GM23338 (cell line): ENCODE measurements at regions not wholly inside any gene's neighbourhood (a gene's known extent, or its start where the extent isn't known, plus 50 kb on each side); places are given as distances from the start of the nearest gene placed in this dataset.

Source experiments
- ATAC-seq: fragments of 200-7000 bp; cut with Tn5 transposase; 3 replicates; pipeline ENCODE4 v1.9.1; 2020
- DNase-seq: peaks from one replicate; pipeline ENCODE4 v3.0.0-alpha.2; 2015; ENCODE audit warnings: low spot score
- H2AFZ ChIP-seq: fragments of 200-600 bp; sonication (generic); 2 replicates; pipeline ENCODE4 v1.8.0; 2016; ENCODE audit warnings: antibody characterized with exemption, mild to moderate bottlenecking, moderate library complexity
- H3F3A ChIP-seq: fragments of 200-600 bp; sonication (generic); replicated peaks from 2 replicates; pipeline ENCODE4 v1.8.0; 2017; ENCODE audit warnings: antibody characterized with exemption, mixed run types, low read depth
- H3K27ac ChIP-seq: fragments of 200-600 bp; sonication (generic); 2 replicates; pipeline ENCODE4 v1.6.1; 2016; ENCODE audit warnings: low read depth
- H3K27me3 ChIP-seq: fragments of 200-600 bp; sonication (generic); 2 replicates; pipeline ENCODE4 v1.8.0; 2016; ENCODE audit warnings: mild to moderate bottlenecking, mixed run types, moderate library complexity; ENCODE audit not compliant: insufficient read depth
- H3K36me3 ChIP-seq: fragments of 200-600 bp; sonication (generic); 2 replicates; pipeline ENCODE4 v1.8.0; 2016; ENCODE audit warnings: mild to moderate bottlenecking; ENCODE audit not compliant: insufficient read depth
- H3K4me1 ChIP-seq: fragments of 200-600 bp; sonication (generic); 2 replicates; pipeline ENCODE4 v1.8.0; 2016; ENCODE audit warnings: mild to moderate bottlenecking, moderate library complexity; ENCODE audit not compliant: insufficient read depth
- H3K4me2 ChIP-seq: fragments of 200-600 bp; sonication (generic); 2 replicates; pipeline ENCODE4 v1.7.1; 2017; ENCODE audit warnings: mixed run types
- H3K4me3 ChIP-seq: fragments of 200-600 bp; sonication (generic); 2 replicates; pipeline ENCODE4 v1.6.1; 2016; ENCODE audit warnings: mixed run types
- H3K79me2 ChIP-seq: fragments of 200-600 bp; sonication (generic); replicated peaks from 2 replicates; pipeline ENCODE4 v1.8.0; 2017; ENCODE audit warnings: mild to moderate bottlenecking; ENCODE audit not compliant: insufficient read depth
- H3K9me2 ChIP-seq: fragments of 200-600 bp; sonication (generic); 2 replicates; pipeline ENCODE4 v1.8.0; 2017; ENCODE audit not compliant: insufficient read depth
- H4K20me1 ChIP-seq: fragments of 200-600 bp; sonication (generic); replicated peaks from 2 replicates; pipeline ENCODE4 v1.8.0; 2017; ENCODE audit warnings: mild to moderate bottlenecking; ENCODE audit not compliant: insufficient read depth
- H3K27ac Mint-ChIP-seq: 2 replicates; pipeline ENCODE4 v1.8.0; 2020; ENCODE audit warnings: inconsistent platforms, mild to moderate bottlenecking, moderate library complexity, mixed read lengths
- H3K27me3 Mint-ChIP-seq: 3 replicates; pipeline ENCODE4 v1.8.0; 2022; ENCODE audit warnings: low read depth, mild to moderate bottlenecking, moderate library complexity, mixed read lengths, inconsistent platforms; ENCODE audit not compliant: insufficient read depth, poor library complexity
- H3K36me3 Mint-ChIP-seq: 3 replicates; pipeline ENCODE4 v1.8.0; 2021; ENCODE audit warnings: low read depth, mild to moderate bottlenecking, inconsistent platforms, moderate library complexity, mixed read lengths
- H3K4me1 Mint-ChIP-seq: 3 replicates; pipeline ENCODE4 v1.8.0; 2020; ENCODE audit warnings: mild to moderate bottlenecking, inconsistent platforms, mixed read lengths
- H3K4me3 Mint-ChIP-seq: 3 replicates; pipeline ENCODE4 v1.8.0; 2021; ENCODE audit warnings: moderate library complexity, mild to moderate bottlenecking, inconsistent platforms, mixed read lengths
- H3K9me3 Mint-ChIP-seq: 3 replicates; pipeline ENCODE4 v1.8.0; 2020; ENCODE audit warnings: moderate library complexity, mild to moderate bottlenecking, inconsistent platforms, mixed read lengths
- CREB1 ChIP-seq: fragments of 250-450 bp; sonication (Bioruptor Pico); IDR thresholded peaks from 2 replicates; pipeline ENCODE4 v1.5.0; 2020; ENCODE audit warnings: low read depth, mild to moderate bottlenecking, moderate library complexity
- ETS1 ChIP-seq: IDR thresholded peaks from 2 replicates; pipeline ENCODE4 v1.6.1; 2016; ENCODE audit warnings: antibody characterized with exemption
- EZH2 ChIP-seq: fragments of 200-600 bp; sonication (generic); IDR thresholded peaks from one replicate; pipeline ENCODE4 v1.8.0; 2017; ENCODE audit warnings: antibody characterized with exemption, mild to moderate bottlenecking, low read depth; ENCODE audit not compliant: unreplicated experiment
- EZH2phosphoT487 ChIP-seq: fragments of 200-600 bp; sonication (generic); IDR thresholded peaks from one replicate; pipeline ENCODE4 v1.8.1; 2018; ENCODE audit warnings: antibody characterized with exemption; ENCODE audit not compliant: unreplicated experiment
- JUNB ChIP-seq: IDR thresholded peaks from one replicate; pipeline ENCODE4 v1.6.1; 2016; ENCODE audit warnings: antibody characterized with exemption; ENCODE audit not compliant: unreplicated experiment
- NANOG ChIP-seq: IDR thresholded peaks from 2 replicates; pipeline ENCODE4 v1.6.1; 2016; ENCODE audit warnings: antibody characterized with exemption, borderline replicate concordance
- POLR2AphosphoS5 ChIP-seq: IDR thresholded peaks from 2 replicates; pipeline ENCODE4 v1.6.1; 2016; ENCODE audit warnings: antibody characterized with exemption, low read depth
- REST ChIP-seq: IDR thresholded peaks from one replicate; pipeline ENCODE4 v1.6.1; 2018; ENCODE audit warnings: antibody characterized with exemption; ENCODE audit not compliant: unreplicated experiment
- STAT1 ChIP-seq: IDR thresholded peaks from one replicate; pipeline ENCODE4 v1.6.1; 2016; ENCODE audit warnings: antibody characterized with exemption; ENCODE audit not compliant: unreplicated experiment
- ZNF114 ChIP-seq: fragments of 250-450 bp; sonication (Bioruptor Pico); IDR thresholded peaks from 2 replicates; pipeline ENCODE4 v1.5.0; 2020; ENCODE audit warnings: mild to moderate bottlenecking, moderate library complexity
- ZNF331 ChIP-seq: fragments of 250-450 bp; sonication (Bioruptor Pico); IDR thresholded peaks from 2 replicates; pipeline ENCODE4 v1.5.0; 2020; ENCODE audit warnings: low read depth, mild to moderate bottlenecking, moderate library complexity
- TF ChIP-seq, protein P1 (sequence below): fragments of 250-450 bp; sonication (Bioruptor Pico); IDR thresholded peaks from 2 replicates; pipeline ENCODE4 v1.5.0; 2020; ENCODE audit warnings: mild to moderate bottlenecking, moderate library complexity
- TF ChIP-seq, protein P2 (sequence below), 2 experiments: fragments of 200-600 bp in 1 of 2; sonication (generic) in 1 of 2; conservative IDR thresholded peaks; 2 replicates each; pipeline versions ENCODE4 v1.5.1 to v1.6.1; 2016 to 2017; ENCODE audit warnings: antibody characterized with exemption in 2 of 2, low read depth in 2 of 2, mild to moderate bottlenecking in 2 of 2, moderate library complexity in 1 of 2

GRCh38 chr14:36020120-36021029, 156.1 kb downstream of the PTCSC3 start:
- DNase-seq: no peak
- H3K27me3 ChIP-seq: no peaks in the 10 kb centered on the region
- H3K27ac Mint-ChIP-seq: no peak overlapping the region
- peak overlapping the region; percentile 9; the same call in 1 of the 2 replicates for H2AFZ ChIP-seq
- no peaks in the 10 kb centered on the region; the same call in 1 of the 2 replicates for H3K4me1 ChIP-seq
- no peak for ATAC-seq
- 0 out of 3 replicates have a peak, but pooled peaks cover 2% of the 10 kb centered on the region for H3K4me1 Mint-ChIP-seq
- H3K27ac ChIP-seq: no peak overlapping the region
- no peak overlapping the region for H3K4me2 ChIP-seq
- no peaks in the 10 kb centered on the region for H3K79me2 ChIP-seq
- H3K36me3 ChIP-seq: no peaks in the 10 kb centered on the region
- H3F3A ChIP-seq: no peaks in the 10 kb centered on the region
- H3K27me3 Mint-ChIP-seq: peaks cover 4% of the 10 kb centered on the region
- TF ChIP-seq CREB1 (no peak), NANOG (no peak), ZNF114 (CRISPR knock-in tag) (no peak), JUNB (no peak), REST (no peak), ETS1 (no peak), STAT1 (no peak), EZH2phosphoT487 (no peak), POLR2AphosphoS5 (no peak), EZH2 (no peak), ZNF331 (CRISPR knock-in tag) (no peak)
- TF ChIP-seq, protein P1, sequence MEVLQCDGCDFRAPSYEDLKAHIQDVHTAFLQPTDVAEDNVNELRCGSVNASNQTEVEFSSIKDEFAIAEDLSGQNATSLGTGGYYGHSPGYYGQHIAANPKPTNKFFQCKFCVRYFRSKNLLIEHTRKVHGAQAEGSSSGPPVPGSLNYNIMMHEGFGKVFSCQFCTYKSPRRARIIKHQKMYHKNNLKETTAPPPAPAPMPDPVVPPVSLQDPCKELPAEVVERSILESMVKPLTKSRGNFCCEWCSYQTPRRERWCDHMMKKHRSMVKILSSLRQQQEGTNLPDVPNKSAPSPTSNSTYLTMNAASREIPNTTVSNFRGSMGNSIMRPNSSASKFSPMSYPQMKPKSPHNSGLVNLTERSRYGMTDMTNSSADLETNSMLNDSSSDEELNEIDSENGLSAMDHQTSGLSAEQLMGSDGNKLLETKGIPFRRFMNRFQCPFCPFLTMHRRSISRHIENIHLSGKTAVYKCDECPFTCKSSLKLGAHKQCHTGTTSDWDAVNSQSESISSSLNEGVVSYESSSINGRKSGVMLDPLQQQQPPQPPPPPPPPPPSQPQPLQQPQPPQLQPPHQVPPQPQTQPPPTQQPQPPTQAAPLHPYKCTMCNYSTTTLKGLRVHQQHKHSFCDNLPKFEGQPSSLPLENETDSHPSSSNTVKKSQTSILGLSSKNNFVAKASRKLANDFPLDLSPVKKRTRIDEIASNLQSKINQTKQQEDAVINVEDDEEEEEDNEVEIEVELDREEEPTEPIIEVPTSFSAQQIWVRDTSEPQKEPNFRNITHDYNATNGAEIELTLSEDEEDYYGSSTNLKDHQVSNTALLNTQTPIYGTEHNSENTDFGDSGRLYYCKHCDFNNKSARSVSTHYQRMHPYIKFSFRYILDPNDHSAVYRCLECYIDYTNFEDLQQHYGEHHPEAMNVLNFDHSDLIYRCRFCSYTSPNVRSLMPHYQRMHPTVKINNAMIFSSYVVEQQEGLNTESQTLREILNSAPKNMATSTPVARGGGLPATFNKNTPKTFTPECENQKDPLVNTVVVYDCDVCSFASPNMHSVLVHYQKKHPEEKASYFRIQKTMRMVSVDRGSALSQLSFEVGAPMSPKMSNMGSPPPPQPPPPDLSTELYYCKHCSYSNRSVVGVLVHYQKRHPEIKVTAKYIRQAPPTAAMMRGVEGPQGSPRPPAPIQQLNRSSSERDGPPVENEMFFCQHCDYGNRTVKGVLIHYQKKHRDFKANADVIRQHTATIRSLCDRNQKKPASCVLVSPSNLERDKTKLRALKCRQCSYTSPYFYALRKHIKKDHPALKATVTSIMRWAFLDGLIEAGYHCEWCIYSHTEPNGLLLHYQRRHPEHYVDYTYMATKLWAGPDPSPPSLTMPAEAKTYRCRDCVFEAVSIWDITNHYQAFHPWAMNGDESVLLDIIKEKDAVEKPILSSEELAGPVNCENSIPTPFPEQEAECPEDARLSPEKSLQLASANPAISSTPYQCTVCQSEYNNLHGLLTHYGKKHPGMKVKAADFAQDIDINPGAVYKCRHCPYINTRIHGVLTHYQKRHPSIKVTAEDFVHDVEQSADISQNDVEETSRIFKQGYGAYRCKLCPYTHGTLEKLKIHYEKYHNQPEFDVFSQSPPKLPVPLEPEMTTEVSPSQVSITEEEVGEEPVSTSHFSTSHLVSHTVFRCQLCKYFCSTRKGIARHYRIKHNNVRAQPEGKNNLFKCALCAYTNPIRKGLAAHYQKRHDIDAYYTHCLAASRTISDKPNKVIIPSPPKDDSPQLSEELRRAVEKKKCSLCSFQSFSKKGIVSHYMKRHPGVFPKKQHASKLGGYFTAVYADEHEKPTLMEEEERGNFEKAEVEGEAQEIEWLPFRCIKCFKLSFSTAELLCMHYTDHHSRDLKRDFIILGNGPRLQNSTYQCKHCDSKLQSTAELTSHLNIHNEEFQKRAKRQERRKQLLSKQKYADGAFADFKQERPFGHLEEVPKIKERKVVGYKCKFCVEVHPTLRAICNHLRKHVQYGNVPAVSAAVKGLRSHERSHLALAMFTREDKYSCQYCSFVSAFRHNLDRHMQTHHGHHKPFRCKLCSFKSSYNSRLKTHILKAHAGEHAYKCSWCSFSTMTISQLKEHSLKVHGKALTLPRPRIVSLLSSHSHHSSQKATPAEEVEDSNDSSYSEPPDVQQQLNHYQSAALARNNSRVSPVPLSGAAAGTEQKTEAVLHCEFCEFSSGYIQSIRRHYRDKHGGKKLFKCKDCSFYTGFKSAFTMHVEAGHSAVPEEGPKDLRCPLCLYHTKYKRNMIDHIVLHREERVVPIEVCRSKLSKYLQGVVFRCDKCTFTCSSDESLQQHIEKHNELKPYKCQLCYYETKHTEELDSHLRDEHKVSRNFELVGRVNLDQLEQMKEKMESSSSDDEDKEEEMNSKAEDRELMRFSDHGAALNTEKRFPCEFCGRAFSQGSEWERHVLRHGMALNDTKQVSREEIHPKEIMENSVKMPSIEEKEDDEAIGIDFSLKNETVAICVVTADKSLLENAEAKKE: no peak
- TF ChIP-seq, protein P2, sequence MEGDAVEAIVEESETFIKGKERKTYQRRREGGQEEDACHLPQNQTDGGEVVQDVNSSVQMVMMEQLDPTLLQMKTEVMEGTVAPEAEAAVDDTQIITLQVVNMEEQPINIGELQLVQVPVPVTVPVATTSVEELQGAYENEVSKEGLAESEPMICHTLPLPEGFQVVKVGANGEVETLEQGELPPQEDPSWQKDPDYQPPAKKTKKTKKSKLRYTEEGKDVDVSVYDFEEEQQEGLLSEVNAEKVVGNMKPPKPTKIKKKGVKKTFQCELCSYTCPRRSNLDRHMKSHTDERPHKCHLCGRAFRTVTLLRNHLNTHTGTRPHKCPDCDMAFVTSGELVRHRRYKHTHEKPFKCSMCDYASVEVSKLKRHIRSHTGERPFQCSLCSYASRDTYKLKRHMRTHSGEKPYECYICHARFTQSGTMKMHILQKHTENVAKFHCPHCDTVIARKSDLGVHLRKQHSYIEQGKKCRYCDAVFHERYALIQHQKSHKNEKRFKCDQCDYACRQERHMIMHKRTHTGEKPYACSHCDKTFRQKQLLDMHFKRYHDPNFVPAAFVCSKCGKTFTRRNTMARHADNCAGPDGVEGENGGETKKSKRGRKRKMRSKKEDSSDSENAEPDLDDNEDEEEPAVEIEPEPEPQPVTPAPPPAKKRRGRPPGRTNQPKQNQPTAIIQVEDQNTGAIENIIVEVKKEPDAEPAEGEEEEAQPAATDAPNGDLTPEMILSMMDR (conservative IDR thresholded peaks at IDR 0.05; ENCODE audit: low read depth in 2 of 2): no peak
- H3K4me3 ChIP-seq: no peak overlapping the region
- H4K20me1 ChIP-seq: no peaks in the 10 kb centered on the region
- peaks cover 10% of the 10 kb centered on the region; the same call in 1 of the 2 replicates for H3K9me2 ChIP-seq
- no peaks in the 10 kb centered on the region for H3K9me3 Mint-ChIP-seq
- no peaks in the 10 kb centered on the region for H3K36me3 Mint-ChIP-seq
- H3K4me3 Mint-ChIP-seq: no peak overlapping the region
